ENCODE measurements at regions not wholly inside any gene's neighbourhood (a gene's known extent, or its start where the extent isn't known, plus 50 kb on each side); places are given as distances from the start of the nearest gene placed in this dataset.

DNA sequence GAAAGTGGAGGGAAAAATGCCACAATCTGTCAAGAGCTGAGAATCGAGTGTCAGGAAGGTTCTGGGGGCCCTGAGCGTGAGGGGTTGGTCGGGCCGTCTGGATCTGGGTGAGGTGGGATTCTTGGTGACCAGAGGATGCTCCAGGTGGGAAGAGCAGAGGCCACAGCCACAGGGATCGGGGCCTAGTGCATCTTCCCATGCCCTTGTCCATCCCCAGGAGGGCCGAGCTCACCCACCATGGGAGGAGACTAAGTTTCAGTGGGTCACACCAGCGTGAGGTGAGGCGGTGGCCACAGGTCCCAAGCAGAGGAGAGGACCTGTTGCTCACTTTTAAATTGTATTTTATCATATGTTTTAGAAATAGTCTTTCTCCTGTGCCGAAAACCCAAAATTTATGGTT, 70.0 kb downstream of the TMEM18 start:
- no peak overlapping the region for H3K4me3 ChIP-seq (ENCODE audit: low read depth, low read length)
- no peak for DNase-seq (ENCODE audit: low read depth)
- TF ChIP-seq, protein P1, sequence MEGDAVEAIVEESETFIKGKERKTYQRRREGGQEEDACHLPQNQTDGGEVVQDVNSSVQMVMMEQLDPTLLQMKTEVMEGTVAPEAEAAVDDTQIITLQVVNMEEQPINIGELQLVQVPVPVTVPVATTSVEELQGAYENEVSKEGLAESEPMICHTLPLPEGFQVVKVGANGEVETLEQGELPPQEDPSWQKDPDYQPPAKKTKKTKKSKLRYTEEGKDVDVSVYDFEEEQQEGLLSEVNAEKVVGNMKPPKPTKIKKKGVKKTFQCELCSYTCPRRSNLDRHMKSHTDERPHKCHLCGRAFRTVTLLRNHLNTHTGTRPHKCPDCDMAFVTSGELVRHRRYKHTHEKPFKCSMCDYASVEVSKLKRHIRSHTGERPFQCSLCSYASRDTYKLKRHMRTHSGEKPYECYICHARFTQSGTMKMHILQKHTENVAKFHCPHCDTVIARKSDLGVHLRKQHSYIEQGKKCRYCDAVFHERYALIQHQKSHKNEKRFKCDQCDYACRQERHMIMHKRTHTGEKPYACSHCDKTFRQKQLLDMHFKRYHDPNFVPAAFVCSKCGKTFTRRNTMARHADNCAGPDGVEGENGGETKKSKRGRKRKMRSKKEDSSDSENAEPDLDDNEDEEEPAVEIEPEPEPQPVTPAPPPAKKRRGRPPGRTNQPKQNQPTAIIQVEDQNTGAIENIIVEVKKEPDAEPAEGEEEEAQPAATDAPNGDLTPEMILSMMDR (conservative IDR thresholded peaks at IDR 0.05; ENCODE audit: low read depth, low read length): no peak

DNA sequence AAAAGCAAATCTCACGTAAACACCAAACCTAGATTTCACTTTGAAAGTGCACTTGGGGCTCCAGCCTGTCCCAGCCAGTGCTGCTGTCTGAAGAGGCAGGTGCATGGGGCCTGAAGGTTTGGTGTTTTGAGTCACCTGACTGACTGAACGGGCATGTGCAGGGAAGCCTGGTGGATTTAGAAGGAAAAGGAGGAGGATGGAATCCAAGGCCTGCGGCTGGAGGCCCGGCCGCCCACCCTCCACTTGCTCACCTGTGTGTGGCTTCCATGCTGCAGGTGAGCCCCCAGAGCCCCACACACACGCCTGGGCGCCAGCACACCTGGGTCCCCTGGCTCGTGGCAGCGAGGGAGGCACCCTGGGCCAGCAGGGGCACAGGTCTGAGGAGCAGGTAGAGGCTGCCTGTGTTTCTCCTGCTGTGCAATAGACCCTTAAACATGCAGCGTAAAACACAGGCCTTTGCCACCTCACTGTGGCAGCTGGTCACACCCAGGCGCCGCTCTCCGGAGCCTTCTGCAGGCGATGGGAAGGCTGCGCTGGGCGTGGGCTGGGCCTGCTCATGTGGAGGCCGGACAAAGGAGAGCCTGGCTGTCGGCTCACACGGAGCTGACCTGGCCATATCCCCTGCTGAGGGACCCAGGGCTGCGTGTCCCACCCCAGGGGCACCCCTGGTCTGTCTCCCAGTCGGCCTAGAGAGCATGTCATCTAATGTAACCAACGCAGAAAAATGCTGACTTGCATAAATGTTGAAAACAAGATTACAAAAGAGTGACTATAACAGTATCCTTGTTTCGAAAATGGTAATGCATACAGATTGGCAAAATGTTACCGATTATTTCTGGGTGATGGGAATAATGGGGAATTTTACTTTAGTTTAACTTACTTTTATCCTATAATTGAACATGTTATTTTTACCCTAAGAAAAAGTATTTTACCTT, 71.3 kb downstream of the TMEM18 start:
- no peak for DNase-seq (ENCODE audit: low read depth)
- TF ChIP-seq, protein P1 (conservative IDR thresholded peaks at IDR 0.05; ENCODE audit: low read depth, low read length): no peak
- H3K4me3 ChIP-seq (ENCODE audit: low read depth, low read length): no peak overlapping the region

DNA sequence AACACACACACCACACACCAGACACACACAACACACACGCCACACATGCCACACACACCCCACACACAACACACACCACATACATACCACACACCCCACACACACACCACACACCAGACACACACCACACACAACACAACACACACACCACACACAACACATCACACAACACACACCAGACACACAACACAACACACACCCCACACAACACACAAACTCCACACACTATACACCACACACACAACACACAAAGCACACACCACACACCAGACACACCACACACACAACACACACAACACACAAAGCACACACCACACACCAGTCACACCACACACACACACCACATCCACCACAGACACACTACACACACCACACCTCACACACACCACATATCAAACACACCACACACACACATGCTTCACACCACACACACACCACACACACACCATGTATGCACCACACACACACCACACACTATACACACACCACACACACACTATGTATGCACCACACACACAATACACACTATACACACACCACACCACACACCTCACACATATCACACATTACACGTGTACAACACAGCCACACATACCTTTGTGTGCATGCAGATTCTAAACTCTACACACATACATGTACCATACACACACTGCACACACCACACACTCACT, 72.2 kb downstream of the TMEM18 start:
- H3K4me3 ChIP-seq (ENCODE audit: low read depth, low read length): no peak overlapping the region
- TF ChIP-seq, protein P1 (conservative IDR thresholded peaks at IDR 0.05; ENCODE audit: low read depth, low read length): no peak
- DNase-seq (ENCODE audit: low read depth): no peak

DNA sequence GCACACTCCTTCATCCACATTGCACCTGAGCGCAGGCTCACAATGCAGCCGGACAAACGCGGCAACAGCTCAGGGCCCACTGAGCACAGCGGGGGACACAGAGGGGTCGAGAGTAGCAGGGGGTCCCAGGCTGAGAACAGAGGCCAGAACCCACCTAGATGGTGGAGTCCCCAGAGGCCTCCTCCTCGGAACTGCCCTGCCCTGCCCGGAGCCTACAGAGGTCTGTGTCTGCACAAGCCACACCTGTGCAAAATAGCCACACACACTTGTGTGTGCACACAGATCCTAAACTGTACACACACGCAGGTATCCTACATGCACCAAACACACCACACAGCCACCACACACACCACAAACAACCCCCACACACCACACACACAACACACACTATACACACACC, 72.8 kb downstream of the TMEM18 start:
- TF ChIP-seq, protein P1 (conservative IDR thresholded peaks at IDR 0.05; ENCODE audit: low read depth, low read length): no peak
- no peak for DNase-seq (ENCODE audit: low read depth)
- H3K4me3 ChIP-seq (ENCODE audit: low read depth, low read length): no peak overlapping the region

DNA sequence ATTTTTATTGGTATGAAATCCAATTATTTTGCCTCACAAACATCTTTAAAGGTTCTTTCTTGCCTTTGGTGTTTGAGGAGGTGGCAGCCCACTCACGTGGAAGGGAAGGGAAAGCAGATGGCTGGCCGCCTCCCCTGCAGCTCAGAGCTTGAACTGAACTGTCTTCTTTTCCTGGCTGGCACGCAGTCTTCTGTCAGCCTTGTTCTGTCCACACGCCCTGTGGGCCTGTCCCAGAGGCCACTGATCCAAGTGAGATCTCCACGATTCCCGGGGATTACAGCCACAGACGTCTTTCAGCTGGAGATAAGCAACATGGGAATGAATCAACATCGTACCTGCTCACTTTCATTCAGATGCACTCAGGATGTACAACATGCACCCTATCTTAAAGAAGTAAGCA, 73.3 kb downstream of the TMEM18 start:
- TF ChIP-seq, protein P1 (conservative IDR thresholded peaks at IDR 0.05; ENCODE audit: low read depth, low read length): no peak
- no peak overlapping the region for H3K4me3 ChIP-seq (ENCODE audit: low read depth, low read length)
- DNase-seq (ENCODE audit: low read depth): no peak

DNA sequence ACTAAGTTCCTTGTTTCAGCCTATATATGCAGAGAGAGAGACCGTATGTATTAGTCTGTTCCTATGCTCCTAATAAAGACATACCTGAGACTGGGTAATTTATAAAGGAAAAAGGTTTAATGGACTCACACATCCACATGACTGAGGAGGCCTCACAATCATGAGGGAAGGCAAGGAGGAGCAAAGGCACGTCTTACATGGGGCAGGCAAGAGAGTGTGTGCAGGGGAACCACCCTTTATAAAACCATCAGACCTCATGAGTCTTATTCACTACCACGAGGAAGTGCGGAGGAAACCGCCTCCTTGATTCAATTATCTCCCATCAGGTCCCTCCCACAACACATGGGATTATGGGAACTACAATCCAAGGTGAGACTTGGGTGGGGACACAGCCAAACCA, 73.8 kb downstream of the TMEM18 start:
- TF ChIP-seq, protein P1 (conservative IDR thresholded peaks at IDR 0.05; ENCODE audit: low read depth, low read length): no peak
- no peak overlapping the region for H3K4me3 ChIP-seq (ENCODE audit: low read depth, low read length)
- no peak for DNase-seq (ENCODE audit: low read depth)

Data from choroid plexus epithelial cell (primary cell).